Left lung (tissue), 4 donors: ENCODE measurements at regions not wholly inside any gene's neighbourhood (a gene's known extent, or its start where the extent isn't known, plus 50 kb on each side); places are given as distances from the start of the nearest gene placed in this dataset.
A peak's percentile ranks its signal among the peaks of the same experiment; 100 is the strongest.
"Not testable (repeated sequence)": the region's sequence is repeated elsewhere in the genome, so short reads cannot be mapped to it uniquely, and the experiment has no call there.

Experiments
- ATAC-seq: fragments of 200-7000 bp; cut with Tn5 transposase; one replicate; pipeline ENCODE4 v1.9.1; 2020; ENCODE audit warnings: moderate library complexity
- DNase-seq, 4 donors: peaks; one replicate each; pipeline ENCODE4 v3.0.0-alpha.2; 2013 to 2020
- H3K27ac ChIP-seq, 2 donors: fragments of 200-600 bp; sonication (generic) in 1 of 2; one replicate each; pipeline versions ENCODE4 v1.5.0 to v1.8.0; 2020 to 2021
- H3K27me3 ChIP-seq, 2 donors: fragments of 200-600 bp; sonication (generic) in 1 of 2; one replicate each; pipeline versions ENCODE4 v1.5.0 to v1.8.0; 2020 to 2021
- H3K36me3 ChIP-seq, 2 donors: fragments of 200-600 bp; sonication (generic) in 1 of 2; one replicate each; pipeline versions ENCODE4 v1.5.0 to v1.8.0; 2020 to 2021
- H3K4me1 ChIP-seq, 2 donors: fragments of 200-600 bp; one replicate each; pipeline ENCODE4 v1.8.0; 2021
- H3K4me3 ChIP-seq, 2 donors: fragments of 200-600 bp; sonication (generic) in 1 of 2; one replicate each; pipeline versions ENCODE4 v1.5.0 to v1.8.0; 2020 to 2021; ENCODE audit warnings: mild to moderate bottlenecking in 1 of 2
- H3K9me3 ChIP-seq, 2 donors: fragments of 200-600 bp; sonication (generic) in 1 of 2; one replicate each; pipeline versions ENCODE4 v1.5.0 to v1.8.0; 2020 to 2021
- intact Hi-C, 2 donors: fragments of 100-400 bp; cut with DNase I; formaldehyde crosslinking; loops; one replicate each; pipeline versions ENCODE4 v1.11.2 to v1.14.2; 2022
- TF ChIP-seq, protein P1 (sequence below), 2 donors: fragments of 200-600 bp; sonication (generic) in 1 of 2; IDR thresholded peaks; one replicate each; pipeline versions ENCODE4 v1.5.0 to v1.8.0; 2021; ENCODE audit warnings: antibody characterized with exemption in 2 of 2
- donor health status: DM: no; HTN: yes; CAD: no.
- donor health status: DM: no; HTN: no; CAD: no.

- Histone ChIP-seq H3K9me3 (no peaks in the 10 kb centered on the region), H3K27ac (no peak overlapping the region), H3K36me3 (no peaks in the 10 kb centered on the region), H3K4me3 (no peak overlapping the region), H3K4me1 (no peaks in the 10 kb centered on the region), H3K27me3 (peaks cover 15 to 18% of the 10 kb centered on the region in 2 donors)
- no peak for DNase-seq
- intact Hi-C loops, result no loop called here
- no peak for ATAC-seq
- TF ChIP-seq, protein P1, sequence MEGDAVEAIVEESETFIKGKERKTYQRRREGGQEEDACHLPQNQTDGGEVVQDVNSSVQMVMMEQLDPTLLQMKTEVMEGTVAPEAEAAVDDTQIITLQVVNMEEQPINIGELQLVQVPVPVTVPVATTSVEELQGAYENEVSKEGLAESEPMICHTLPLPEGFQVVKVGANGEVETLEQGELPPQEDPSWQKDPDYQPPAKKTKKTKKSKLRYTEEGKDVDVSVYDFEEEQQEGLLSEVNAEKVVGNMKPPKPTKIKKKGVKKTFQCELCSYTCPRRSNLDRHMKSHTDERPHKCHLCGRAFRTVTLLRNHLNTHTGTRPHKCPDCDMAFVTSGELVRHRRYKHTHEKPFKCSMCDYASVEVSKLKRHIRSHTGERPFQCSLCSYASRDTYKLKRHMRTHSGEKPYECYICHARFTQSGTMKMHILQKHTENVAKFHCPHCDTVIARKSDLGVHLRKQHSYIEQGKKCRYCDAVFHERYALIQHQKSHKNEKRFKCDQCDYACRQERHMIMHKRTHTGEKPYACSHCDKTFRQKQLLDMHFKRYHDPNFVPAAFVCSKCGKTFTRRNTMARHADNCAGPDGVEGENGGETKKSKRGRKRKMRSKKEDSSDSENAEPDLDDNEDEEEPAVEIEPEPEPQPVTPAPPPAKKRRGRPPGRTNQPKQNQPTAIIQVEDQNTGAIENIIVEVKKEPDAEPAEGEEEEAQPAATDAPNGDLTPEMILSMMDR (IDR thresholded peaks at IDR 0.05), result no peak
These were observed 121.4 kb upstream of the CXorf66 start for GRCh38 chrX:140086691-140087090.

- H3K36me3 ChIP-seq, H3K4me1 ChIP-seq, intact Hi-C loops, H3K27me3 ChIP-seq, H3K9me3 ChIP-seq, H3K27ac ChIP-seq, DNase-seq, H3K4me3 ChIP-seq: not testable (repeated sequence)
- ATAC-seq, result peak; percentile 64
These were observed 109.5 kb upstream of the CXorf66 start for GRCh38 chrX:140074851-140075250.

GRCh38 chrX:140071037-140071436, 105.7 kb upstream of the CXorf66 start:
- Histone ChIP-seq H3K27ac (no peak overlapping the region), H3K9me3 (no peaks in the 10 kb centered on the region), H3K27me3 (no peaks in the 10 kb centered on the region), H3K4me1 (no peaks in the 10 kb centered on the region), H3K4me3 (no peak overlapping the region), H3K36me3 (no peaks in the 10 kb centered on the region)
- DNase-seq, result no peak
- no peak for ATAC-seq
- TF ChIP-seq, protein P1 (IDR thresholded peaks at IDR 0.05), result no peak
- intact Hi-C loops, result no loop called here

DNA sequence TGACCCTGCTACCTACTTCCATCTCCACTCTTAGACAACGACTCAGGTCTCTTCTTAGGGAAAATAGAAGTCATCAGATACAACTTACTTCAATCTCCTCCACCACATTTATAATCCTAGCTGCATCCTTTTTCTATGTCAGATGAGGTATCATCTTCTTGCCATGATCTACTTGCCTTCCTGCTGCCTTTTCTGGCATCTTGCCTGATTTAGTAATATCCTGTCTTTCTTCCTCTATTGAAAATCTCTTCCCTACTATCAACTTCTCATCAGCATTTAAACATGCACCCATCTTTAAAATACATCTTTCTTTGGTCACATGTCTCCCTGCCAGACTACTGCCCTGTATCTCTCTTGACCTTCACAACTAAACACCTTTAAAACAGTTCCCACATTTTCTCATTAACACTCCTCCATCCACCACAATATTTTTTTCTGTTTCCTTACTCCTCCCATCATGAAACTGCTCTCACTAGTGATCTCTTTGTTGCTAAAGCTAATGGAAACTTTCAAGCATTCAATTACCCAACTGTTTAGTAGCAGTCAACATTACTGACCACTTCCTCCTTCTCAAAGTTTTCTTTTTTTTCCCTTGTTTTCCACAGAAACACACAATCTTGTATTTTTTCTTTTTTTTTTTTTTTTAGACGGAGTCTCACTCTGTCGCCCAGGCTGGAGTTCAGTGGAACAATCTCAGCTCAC, 100.8 kb upstream of the CXorf66 start:
- DNase-seq (no peak), ATAC-seq (no peak)
- H3K9me3 ChIP-seq, result no peaks in the 10 kb centered on the region
- intact Hi-C loops, result no loop called here
- H3K4me1 ChIP-seq, result no peaks in the 10 kb centered on the region
- no peaks in the 10 kb centered on the region for H3K36me3 ChIP-seq
- no peaks in the 10 kb centered on the region for H3K27me3 ChIP-seq
- TF ChIP-seq, protein P1 (IDR thresholded peaks at IDR 0.05), result no peak
- no peak overlapping the region for H3K4me3 ChIP-seq
- H3K27ac ChIP-seq, result no peak overlapping the region

DNA sequence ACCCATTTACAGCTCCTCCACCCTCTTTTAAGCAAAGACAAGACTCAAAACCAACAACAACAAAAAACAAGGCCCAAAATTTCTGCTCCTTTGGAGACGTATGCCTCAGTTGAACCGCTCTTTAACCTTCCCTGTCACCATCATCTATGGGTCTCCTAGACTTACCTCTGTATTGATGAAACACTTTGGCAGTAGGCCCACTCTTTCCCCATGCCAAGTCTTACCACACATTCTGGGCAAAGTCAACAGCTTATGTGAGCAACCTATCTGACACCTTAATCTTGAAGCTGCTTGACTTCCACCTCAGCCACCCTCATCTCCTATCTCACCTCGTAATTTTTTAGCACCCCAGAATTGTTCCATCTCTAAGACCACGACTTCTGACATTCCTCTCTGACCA, 99.7 kb upstream of the CXorf66 start:
- no peaks in the 10 kb centered on the region for H3K36me3 ChIP-seq
- TF ChIP-seq, protein P1 (IDR thresholded peaks at IDR 0.05), result no peak
- DNase-seq (no peak), ATAC-seq (no peak)
- no peaks in the 10 kb centered on the region for H3K27me3 ChIP-seq
- intact Hi-C loops, result no loop called here
- H3K4me1 ChIP-seq, result no peaks in the 10 kb centered on the region
- H3K4me3 ChIP-seq, result no peak overlapping the region
- H3K9me3 ChIP-seq, result no peaks in the 10 kb centered on the region
- H3K27ac ChIP-seq, result no peak overlapping the region

DNA sequence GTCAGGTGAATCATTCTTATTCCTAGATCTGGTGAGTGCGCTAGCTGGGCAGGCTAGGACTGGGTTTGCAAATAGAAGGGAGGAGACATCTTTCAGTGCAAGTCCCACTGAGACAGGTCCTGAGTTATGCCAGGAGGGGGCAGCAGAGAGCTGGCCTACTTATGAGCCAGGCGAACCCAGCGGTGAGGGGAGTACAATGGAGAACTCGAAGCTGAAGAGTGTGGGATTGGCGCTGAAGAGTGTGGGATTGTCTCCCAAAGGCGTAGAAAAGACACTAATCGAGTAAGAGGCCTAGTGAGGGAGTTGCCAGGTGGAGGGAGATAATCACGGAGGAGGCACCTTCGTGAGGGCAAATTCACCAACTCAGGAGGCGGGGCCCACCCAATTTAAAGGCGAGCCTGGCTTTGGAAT, 91.7 kb upstream of the CXorf66 start:
- Histone ChIP-seq H3K27me3 (no peaks in the 10 kb centered on the region), H3K4me3 (no peak overlapping the region), H3K36me3 (no peaks in the 10 kb centered on the region), H3K27ac (no peak overlapping the region), H3K9me3 (no peaks in the 10 kb centered on the region), H3K4me1 (no peaks in the 10 kb centered on the region)
- ATAC-seq (peak; percentile 97), DNase-seq (peak; percentile 39 to 75 (median 60))
- intact Hi-C loops, result no loop called here
- TF ChIP-seq, protein P1 (IDR thresholded peaks at IDR 0.05), result peak; percentile 60 to 75
